ENCODE measurements at regions not wholly inside any gene's neighbourhood (a gene's known extent, or its start where the extent isn't known, plus 50 kb on each side); places are given as distances from the start of the nearest gene placed in this dataset.
"Not testable (repeated sequence)": the region's sequence is repeated elsewhere in the genome, so short reads cannot be mapped to it uniquely, and the experiment has no call there.

- FAIRE-seq = no peak
Observed at GRCh38 chr21:36245649-36246048, 74.3 kb upstream of the MORC3 start.

DNA sequence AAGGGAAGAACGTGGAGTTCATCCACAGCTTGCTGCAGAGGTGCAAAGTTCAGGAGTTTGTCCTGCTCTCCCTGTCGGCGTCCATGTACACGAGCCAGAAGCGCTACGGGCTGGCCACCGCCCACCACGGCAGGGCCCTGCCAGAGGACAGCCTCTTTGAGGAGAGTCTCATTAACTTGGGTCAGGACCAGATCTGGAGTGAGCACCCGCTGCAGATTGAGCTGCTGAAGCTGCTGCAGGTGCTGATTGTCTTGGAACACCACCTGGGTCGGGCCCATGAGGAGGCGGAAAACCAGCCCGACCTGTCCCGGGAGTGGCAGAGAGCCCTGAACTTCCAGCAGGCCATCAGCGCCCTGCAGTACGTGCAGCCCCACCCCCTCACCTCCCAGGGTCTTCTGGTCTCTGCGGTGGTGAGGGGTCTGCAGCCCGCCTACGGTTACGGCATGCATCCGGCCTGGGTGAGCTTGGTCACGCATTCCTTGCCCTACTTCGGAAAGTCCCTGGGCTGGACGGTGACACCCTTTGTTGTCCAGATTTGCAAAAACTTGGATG lies 73.8 kb upstream of the MORC3 start:
- DNase-seq (ENCODE audit: low spot score in 2 of 2) = no peak
- no peak for FAIRE-seq

More at GRCh38 chr21:36245649-36246048, 74.3 kb upstream of the MORC3 start:
- no peak for DNase-seq (ENCODE audit: low spot score in 2 of 2)

- FAIRE-seq (no peak), DNase-seq (ENCODE audit: low spot score in 2 of 2) (no peak)
Observed at GRCh38 chr21:36247316-36248010, 72.5 kb upstream of the MORC3 start.

- DNase-seq (ENCODE audit: low spot score in 2 of 2) (no peak), FAIRE-seq (no peak)
Observed at GRCh38 chr21:36249576-36250422, 70.2 kb upstream of the MORC3 start.

- FAIRE-seq = no peak
- no peak for DNase-seq (ENCODE audit: low spot score in 2 of 2)
Observed at GRCh38 chr21:36250423-36251075, 69.4 kb upstream of the MORC3 start.

GRCh38 chr21:36254106-36254941 lies 65.7 kb upstream of the MORC3 start:
- DNase-seq (ENCODE audit: low spot score in 2 of 2) (no peak), FAIRE-seq (no peak)

- FAIRE-seq = no peak
Observed at GRCh38 chr21:36255663-36256062, 64.3 kb upstream of the MORC3 start.

GRCh38 chr21:36257657-36258056 lies 62.3 kb upstream of the MORC3 start:
- DNase-seq (ENCODE audit: low spot score in 2 of 2) (no peak), FAIRE-seq (no peak)

More at GRCh38 chr21:36255663-36256062, 64.3 kb upstream of the MORC3 start:
- no peak for DNase-seq (ENCODE audit: low spot score in 2 of 2)

- FAIRE-seq (no peak), DNase-seq (ENCODE audit: low spot score in 2 of 2) (peak; percentile 43 to 70)
Observed at GRCh38 chr21:36260030-36260787, 59.8 kb upstream of the MORC3 start.

DNA sequence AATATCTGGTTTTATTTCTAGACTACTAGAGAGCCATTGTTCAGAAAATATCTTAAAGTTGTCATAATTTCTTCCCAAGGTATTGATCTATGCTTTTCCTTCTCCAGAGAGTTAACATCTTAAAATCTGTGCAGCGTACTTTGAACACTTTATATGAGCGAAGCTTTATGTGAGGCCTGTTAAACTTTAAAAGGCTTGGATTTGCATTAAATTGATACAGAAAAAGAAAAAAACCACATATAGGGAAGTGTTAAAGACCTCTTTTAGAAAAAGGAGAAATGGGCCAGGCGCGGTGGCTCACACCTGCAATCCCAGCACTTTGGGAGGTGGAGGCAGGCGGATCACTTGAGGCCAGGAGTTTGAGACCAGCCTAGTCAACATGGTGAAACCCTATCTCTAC lies 59.2 kb upstream of the MORC3 start:
- no peak for FAIRE-seq
- DNase-seq (ENCODE audit: low spot score in 2 of 2) = no peak

DNA sequence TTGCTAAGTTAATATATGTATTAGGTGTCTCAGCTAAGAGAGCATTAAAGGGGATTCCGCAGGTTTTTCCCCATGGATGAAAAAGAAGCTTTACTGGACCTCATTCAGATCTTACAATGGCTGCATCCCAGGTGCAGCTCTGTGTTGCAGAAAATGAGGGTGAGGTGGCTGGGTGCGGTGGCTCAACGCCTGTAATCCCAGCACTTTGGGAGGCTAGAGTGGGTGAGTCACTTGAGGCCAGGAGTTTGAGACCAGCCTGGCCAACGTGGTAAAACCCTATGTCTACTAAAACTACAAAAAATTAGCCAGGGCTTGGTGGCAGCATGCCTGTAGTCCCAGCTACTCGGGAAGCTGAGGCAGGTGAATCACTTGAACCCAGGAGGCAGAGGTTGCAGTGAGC lies 58.5 kb upstream of the MORC3 start:
- no peak for FAIRE-seq

GRCh38 chr21:36263797-36264196 lies 56.2 kb upstream of the MORC3 start:
- no peak for FAIRE-seq
- no peak for DNase-seq (ENCODE audit: low spot score in 2 of 2)

More for the DNA sequence above, 58.5 kb upstream of the MORC3 start:
- no peak for DNase-seq (ENCODE audit: low spot score in 2 of 2)

GRCh38 chr21:36265431-36265830 lies 54.6 kb upstream of the MORC3 start:
- FAIRE-seq (no peak), DNase-seq (ENCODE audit: low spot score in 2 of 2) (no peak)

DNA sequence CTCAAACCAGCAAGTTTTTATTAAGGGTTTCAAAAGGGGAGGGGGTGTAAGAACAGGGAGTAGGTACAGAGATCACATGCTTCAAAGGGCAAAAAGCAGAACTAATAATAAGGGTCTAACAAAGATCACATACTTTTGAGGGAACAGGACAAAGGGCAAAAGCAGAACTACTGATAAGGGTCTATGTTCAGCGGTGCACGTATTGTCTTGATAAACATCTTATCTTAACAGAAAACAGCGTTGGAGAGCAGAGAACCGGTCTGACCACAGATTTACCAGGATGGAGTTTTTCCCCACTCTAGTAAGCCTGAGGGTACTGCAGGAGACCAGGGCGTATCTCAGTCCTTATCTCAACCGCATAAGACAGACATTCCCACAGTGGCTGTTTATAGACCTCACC lies 52.2 kb upstream of the MORC3 start:
- FAIRE-seq; DNase-seq (ENCODE audit: low spot score in 2 of 2): not testable (repeated sequence)

- not testable (repeated sequence) for DNase-seq (ENCODE audit: low spot score in 2 of 2); FAIRE-seq
Observed at GRCh38 chr21:36268264-36268663, 51.7 kb upstream of the MORC3 start.

Measured in frontal cortex (tissue), 3 donors.